ENCODE measurements at regions not wholly inside any gene's neighbourhood (a gene's known extent, or its start where the extent isn't known, plus 50 kb on each side); places are given as distances from the start of the nearest gene placed in this dataset.

GRCh38 chr12:74922642-74923041 is 287.0 kb downstream of the KCNC2 start:
- no peak for TF ChIP-seq CTCF (IDR thresholded peaks at IDR 0.05; ENCODE audit: borderline replicate concordance, extremely low read depth, insufficient read depth)
- no peak for DNase-seq
- Histone ChIP-seq H3K4me3 (ENCODE audit: low read length in 3 of 3) (no peak overlapping the region), H3K4me1 (ENCODE audit: control insufficient read depth in 2 of 3, insufficient read depth in 2 of 3, low read depth in 1 of 3, low read length in 3 of 3) (no peaks in the 10 kb centered on the region), H3K36me3 (ENCODE audit: control insufficient read depth in 2 of 3, insufficient read depth in 3 of 3, low read length in 3 of 3) (no peaks in the 10 kb centered on the region), H3K9ac (ENCODE audit: low read length in 3 of 3) (no peak overlapping the region), H3K27me3 (ENCODE audit: control insufficient read depth, insufficient read depth, low read length) (no peaks in the 10 kb centered on the region), H3K27ac (ENCODE audit: low read depth in 2 of 2, low read length in 2 of 2) (no peak overlapping the region), H3K9me3 (ENCODE audit: control insufficient read depth in 2 of 3, insufficient read depth in 1 of 3, low read length in 3 of 3) (peaks cover 0 to 2% (median 0%) of the 10 kb centered on the region in 3 donors)
- FAIRE-seq: no peak
- intact Hi-C loops (cut with DNase I): no loop called here

GRCh38 chr12:74941670-74942069 is 268.0 kb downstream of the KCNC2 start:
- H3K4me3 ChIP-seq (ENCODE audit: low read length in 3 of 3): no peak overlapping the region
- no peaks in the 10 kb centered on the region for H3K27me3 ChIP-seq (ENCODE audit: control insufficient read depth, insufficient read depth, low read length)
- no peak overlapping the region for H3K27ac ChIP-seq (ENCODE audit: low read depth in 2 of 2, low read length in 2 of 2)
- intact Hi-C loops (cut with DNase I): no loop called here
- H3K4me1 ChIP-seq (ENCODE audit: control insufficient read depth in 2 of 3, insufficient read depth in 2 of 3, low read depth in 1 of 3, low read length in 3 of 3): no peaks in the 10 kb centered on the region
- no peak for DNase-seq
- FAIRE-seq: no peak
- H3K9ac ChIP-seq (ENCODE audit: low read length in 3 of 3): no peak overlapping the region
- no peaks in the 10 kb centered on the region for H3K36me3 ChIP-seq (ENCODE audit: control insufficient read depth in 2 of 3, insufficient read depth in 3 of 3, low read length in 3 of 3)
- no peak for TF ChIP-seq CTCF (IDR thresholded peaks at IDR 0.05; ENCODE audit: borderline replicate concordance, extremely low read depth, insufficient read depth)
- no peaks in the 10 kb centered on the region for H3K9me3 ChIP-seq (ENCODE audit: control insufficient read depth in 2 of 3, insufficient read depth in 1 of 3, low read length in 3 of 3)

DNA sequence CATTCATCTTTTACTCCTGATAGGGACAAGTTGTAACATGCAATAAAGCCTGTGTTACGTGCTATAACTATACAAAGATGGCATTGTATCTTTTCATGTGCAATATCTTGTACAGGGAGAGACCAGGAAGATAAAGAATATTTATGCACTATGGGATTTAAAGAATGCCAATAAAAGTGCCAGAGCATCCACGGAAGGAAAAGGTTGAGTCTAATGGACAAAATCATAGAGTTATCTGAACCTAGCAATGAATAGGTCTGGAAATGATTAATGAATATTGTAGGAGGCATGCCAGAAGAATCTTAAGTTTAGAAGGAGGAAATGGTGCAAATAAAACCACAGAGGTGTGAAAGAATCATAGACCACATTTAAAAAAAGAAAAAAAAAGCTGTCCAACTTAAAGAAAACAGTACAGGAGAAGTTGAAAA is 263.9 kb downstream of the KCNC2 start:
- H3K36me3 ChIP-seq (ENCODE audit: control insufficient read depth in 2 of 3, insufficient read depth in 3 of 3, low read length in 3 of 3): no peaks in the 10 kb centered on the region
- DNase-seq (peak in 1 of 5 donors; percentile 55), FAIRE-seq (no peak)
- H3K27ac ChIP-seq (ENCODE audit: low read depth in 2 of 2, low read length in 2 of 2): no peak overlapping the region
- H3K4me3 ChIP-seq (ENCODE audit: low read length in 3 of 3): no peak overlapping the region
- TF ChIP-seq CTCF (IDR thresholded peaks at IDR 0.05; ENCODE audit: borderline replicate concordance, extremely low read depth, insufficient read depth): no peak
- no peaks in the 10 kb centered on the region for H3K9me3 ChIP-seq (ENCODE audit: control insufficient read depth in 2 of 3, insufficient read depth in 1 of 3, low read length in 3 of 3)
- no peaks in the 10 kb centered on the region for H3K4me1 ChIP-seq (ENCODE audit: control insufficient read depth in 2 of 3, insufficient read depth in 2 of 3, low read depth in 1 of 3, low read length in 3 of 3)
- no peak overlapping the region for H3K9ac ChIP-seq (ENCODE audit: low read length in 3 of 3)
- intact Hi-C loops (cut with DNase I): no loop called here
- H3K27me3 ChIP-seq (ENCODE audit: control insufficient read depth, insufficient read depth, low read length): no peaks in the 10 kb centered on the region

GRCh38 chr12:74953697-74954096 is 255.9 kb downstream of the KCNC2 start:
- TF ChIP-seq CTCF (IDR thresholded peaks at IDR 0.05; ENCODE audit: borderline replicate concordance, extremely low read depth, insufficient read depth): no peak
- Histone ChIP-seq H3K4me3 (ENCODE audit: low read length in 3 of 3) (no peak overlapping the region), H3K36me3 (ENCODE audit: control insufficient read depth in 2 of 3, insufficient read depth in 3 of 3, low read length in 3 of 3) (no peaks in the 10 kb centered on the region), H3K27me3 (ENCODE audit: control insufficient read depth, insufficient read depth, low read length) (no peaks in the 10 kb centered on the region), H3K27ac (ENCODE audit: low read depth in 2 of 2, low read length in 2 of 2) (no peak overlapping the region), H3K9ac (ENCODE audit: low read length in 3 of 3) (no peak overlapping the region), H3K4me1 (ENCODE audit: control insufficient read depth in 2 of 3, insufficient read depth in 2 of 3, low read depth in 1 of 3, low read length in 3 of 3) (no peaks in the 10 kb centered on the region), H3K9me3 (ENCODE audit: control insufficient read depth in 2 of 3, insufficient read depth in 1 of 3, low read length in 3 of 3) (no peaks in the 10 kb centered on the region)
- FAIRE-seq (no peak), DNase-seq (no peak)
- intact Hi-C loops (cut with DNase I): no loop called here
